ENCODE measurements at regions not wholly inside any gene's neighbourhood (a gene's known extent, or its start where the extent isn't known, plus 50 kb on each side); places are given as distances from the start of the nearest gene placed in this dataset.

DNA sequence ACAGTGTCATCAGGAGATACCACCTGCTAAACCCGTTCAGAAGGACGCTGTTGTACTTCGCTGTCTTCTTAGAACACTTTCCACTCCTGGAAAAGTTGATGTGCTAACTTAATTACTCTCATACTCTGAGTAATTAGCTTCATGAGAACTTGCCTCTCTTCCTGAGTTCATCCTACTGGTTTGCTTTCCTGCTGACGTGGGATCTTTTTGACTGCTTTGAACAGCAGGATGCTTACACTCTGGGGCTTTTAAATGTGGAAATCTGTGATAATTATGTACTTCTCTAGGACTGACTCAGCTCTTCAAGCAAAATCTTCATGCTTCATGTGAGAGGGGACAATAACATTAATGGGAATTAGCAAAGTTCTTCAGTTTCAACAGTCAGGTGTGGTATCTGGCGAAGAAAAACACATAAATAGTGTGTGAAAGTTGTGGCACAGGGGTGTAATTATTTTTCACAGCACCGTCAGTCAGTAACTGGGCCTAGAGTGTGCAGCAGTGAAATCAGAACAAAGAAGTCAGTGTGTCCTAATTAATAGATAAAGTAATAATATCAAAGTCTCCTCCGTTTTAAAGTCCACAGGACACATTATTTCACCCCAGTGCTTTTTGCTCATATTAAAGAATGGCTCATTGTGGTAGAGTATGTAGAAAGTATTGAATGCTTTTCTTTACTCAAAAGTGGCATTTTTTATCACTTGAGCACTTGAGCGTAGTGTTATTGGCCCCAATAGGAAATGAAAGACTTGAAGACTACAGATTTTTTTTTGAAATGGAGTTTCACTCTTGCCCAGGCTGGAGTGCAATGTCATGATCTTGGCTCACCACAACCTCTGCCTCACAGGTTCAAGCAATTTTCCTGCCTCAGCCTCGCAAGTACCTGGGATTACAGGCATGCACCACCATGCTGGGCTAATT, 140.9 kb upstream of the DMRT1 start:
- TF ChIP-seq POLR2AphosphoS5 (IDR thresholded peaks at IDR 0.05; ENCODE audit: low read depth, low read length) (no peak), RFX5 (IDR thresholded peaks at IDR 0.05; ENCODE audit: low read length) (no peak), TAF1 (IDR thresholded peaks at IDR 0.05; ENCODE audit: borderline replicate concordance, low read depth, low read length) (no peak)
- TF ChIP-seq, protein P1, sequence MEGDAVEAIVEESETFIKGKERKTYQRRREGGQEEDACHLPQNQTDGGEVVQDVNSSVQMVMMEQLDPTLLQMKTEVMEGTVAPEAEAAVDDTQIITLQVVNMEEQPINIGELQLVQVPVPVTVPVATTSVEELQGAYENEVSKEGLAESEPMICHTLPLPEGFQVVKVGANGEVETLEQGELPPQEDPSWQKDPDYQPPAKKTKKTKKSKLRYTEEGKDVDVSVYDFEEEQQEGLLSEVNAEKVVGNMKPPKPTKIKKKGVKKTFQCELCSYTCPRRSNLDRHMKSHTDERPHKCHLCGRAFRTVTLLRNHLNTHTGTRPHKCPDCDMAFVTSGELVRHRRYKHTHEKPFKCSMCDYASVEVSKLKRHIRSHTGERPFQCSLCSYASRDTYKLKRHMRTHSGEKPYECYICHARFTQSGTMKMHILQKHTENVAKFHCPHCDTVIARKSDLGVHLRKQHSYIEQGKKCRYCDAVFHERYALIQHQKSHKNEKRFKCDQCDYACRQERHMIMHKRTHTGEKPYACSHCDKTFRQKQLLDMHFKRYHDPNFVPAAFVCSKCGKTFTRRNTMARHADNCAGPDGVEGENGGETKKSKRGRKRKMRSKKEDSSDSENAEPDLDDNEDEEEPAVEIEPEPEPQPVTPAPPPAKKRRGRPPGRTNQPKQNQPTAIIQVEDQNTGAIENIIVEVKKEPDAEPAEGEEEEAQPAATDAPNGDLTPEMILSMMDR (IDR thresholded peaks at IDR 0.05), result no peak
- TF ChIP-seq, protein P2, sequence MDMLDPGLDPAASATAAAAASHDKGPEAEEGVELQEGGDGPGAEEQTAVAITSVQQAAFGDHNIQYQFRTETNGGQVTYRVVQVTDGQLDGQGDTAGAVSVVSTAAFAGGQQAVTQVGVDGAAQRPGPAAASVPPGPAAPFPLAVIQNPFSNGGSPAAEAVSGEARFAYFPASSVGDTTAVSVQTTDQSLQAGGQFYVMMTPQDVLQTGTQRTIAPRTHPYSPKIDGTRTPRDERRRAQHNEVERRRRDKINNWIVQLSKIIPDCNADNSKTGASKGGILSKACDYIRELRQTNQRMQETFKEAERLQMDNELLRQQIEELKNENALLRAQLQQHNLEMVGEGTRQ (IDR thresholded peaks at IDR 0.05; ENCODE audit: borderline replicate concordance, low read depth, low read length), result no peak

Data from SK-N-SH (cell line).